ENCODE measurements at regions not wholly inside any gene's neighbourhood (a gene's known extent, or its start where the extent isn't known, plus 50 kb on each side); places are given as distances from the start of the nearest gene placed in this dataset.

DNA sequence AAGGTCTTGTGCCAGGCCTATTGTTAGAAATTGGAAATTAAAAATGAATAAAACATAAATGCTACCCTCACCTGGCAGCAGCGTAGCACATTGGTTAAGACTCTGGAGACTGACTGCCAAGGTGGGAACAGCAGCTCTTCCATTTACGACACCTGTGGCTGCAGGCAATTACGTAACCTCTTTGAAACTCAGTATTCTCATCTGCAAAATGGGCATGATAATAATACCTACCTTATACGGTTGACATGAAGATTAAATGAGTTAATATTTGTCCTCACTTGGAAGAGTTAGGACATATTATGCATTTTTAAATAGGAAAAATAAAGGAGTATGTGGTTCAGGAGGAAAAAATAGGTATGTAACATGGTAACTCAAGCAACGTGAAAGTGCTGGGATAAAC lies 279.3 kb upstream of the NCKAP5 start:
- Histone ChIP-seq H3K9me3 (replicated peaks; ENCODE audit: control insufficient read depth, low read depth, low read length) (no peaks in the 10 kb centered on the region), H3K27me3 (ENCODE audit: control insufficient read depth, insufficient read depth, low read length) (peaks cover 5% of the 10 kb centered on the region), H3K36me3 (ENCODE audit: control insufficient read depth, insufficient read depth, low read length) (no peaks in the 10 kb centered on the region), H3K27ac (ENCODE audit: low read length) (no peak overlapping the region), H3K4me3 (ENCODE audit: low read length) (no peak overlapping the region), H3K4me1 (ENCODE audit: control insufficient read depth, insufficient read depth, low read length) (peaks cover 6% of the 10 kb centered on the region)
- 92% methylated on average over 1 of the region's 5 CpGs for WGBS (ENCODE audit: insufficient coverage)
- DNase-seq: no peak

DNA sequence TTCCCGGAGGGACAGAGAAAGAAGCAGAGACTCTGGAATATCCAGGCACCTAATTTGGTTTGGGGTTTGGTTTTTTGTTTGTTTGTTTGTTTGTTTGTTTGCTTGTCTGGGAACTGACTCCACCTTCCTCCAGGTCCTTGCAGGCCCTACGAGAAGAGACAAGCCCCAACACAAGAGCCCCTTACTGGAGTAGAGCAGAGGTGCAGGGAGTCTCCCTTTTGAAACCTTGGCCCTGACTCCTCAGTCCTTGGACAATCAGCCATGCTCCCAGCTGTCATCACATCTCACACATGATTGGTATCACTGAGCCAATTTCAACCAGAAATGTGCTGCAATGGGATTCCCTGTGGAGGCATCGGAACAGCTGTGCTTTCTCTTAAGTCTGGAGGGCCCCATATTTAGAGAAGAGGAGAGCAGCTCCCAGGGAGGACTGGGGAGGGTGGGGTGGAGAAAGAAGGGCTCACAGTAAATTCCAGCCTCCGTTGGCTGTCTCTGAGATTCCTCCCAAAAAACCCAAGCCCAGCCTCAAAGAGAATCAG lies 279.9 kb upstream of the NCKAP5 start:
- H3K36me3 ChIP-seq (ENCODE audit: control insufficient read depth, insufficient read depth, low read length): no peaks in the 10 kb centered on the region
- no peak overlapping the region for H3K4me3 ChIP-seq (ENCODE audit: low read length)
- WGBS (ENCODE audit: insufficient coverage): 14% methylated on average over 1 of the region's 4 CpGs
- H3K9me3 ChIP-seq (replicated peaks; ENCODE audit: control insufficient read depth, low read depth, low read length): no peaks in the 10 kb centered on the region
- peaks cover 6% of the 10 kb centered on the region for H3K4me1 ChIP-seq (ENCODE audit: control insufficient read depth, insufficient read depth, low read length)
- H3K27ac ChIP-seq (ENCODE audit: low read length): no peak overlapping the region
- H3K27me3 ChIP-seq (ENCODE audit: control insufficient read depth, insufficient read depth, low read length): peaks cover 5% of the 10 kb centered on the region
- DNase-seq: peak; percentile 80

DNA sequence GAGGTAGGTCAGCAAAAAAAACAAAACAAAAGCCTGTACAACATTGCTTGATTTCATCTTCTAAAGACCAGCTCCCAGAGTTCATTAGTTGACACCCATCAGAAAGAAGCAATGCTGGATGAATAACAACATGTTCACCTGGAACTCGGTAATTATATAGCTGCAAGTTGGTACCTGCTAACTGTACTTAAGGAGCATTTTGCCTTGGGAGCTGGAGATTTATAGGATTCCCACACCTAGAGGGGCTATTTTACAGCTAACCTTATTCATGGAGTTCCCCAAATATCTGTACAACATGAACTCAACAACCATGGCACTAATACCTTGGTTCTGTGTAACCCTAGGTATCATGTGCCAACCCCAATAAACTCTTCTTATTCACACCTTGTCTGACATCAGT lies 281.1 kb upstream of the NCKAP5 start:
- no peak overlapping the region for H3K27ac ChIP-seq (ENCODE audit: low read length)
- peaks cover 5% of the 10 kb centered on the region for H3K27me3 ChIP-seq (ENCODE audit: control insufficient read depth, insufficient read depth, low read length)
- H3K9me3 ChIP-seq (replicated peaks; ENCODE audit: control insufficient read depth, low read depth, low read length): no peaks in the 10 kb centered on the region
- no peaks in the 10 kb centered on the region for H3K36me3 ChIP-seq (ENCODE audit: control insufficient read depth, insufficient read depth, low read length)
- no CpG with 5 or more reads among the region's 1 CpG for WGBS (ENCODE audit: insufficient coverage)
- H3K4me3 ChIP-seq (ENCODE audit: low read length): no peak overlapping the region
- peaks cover 6% of the 10 kb centered on the region for H3K4me1 ChIP-seq (ENCODE audit: control insufficient read depth, insufficient read depth, low read length)
- no peak for DNase-seq

DNA sequence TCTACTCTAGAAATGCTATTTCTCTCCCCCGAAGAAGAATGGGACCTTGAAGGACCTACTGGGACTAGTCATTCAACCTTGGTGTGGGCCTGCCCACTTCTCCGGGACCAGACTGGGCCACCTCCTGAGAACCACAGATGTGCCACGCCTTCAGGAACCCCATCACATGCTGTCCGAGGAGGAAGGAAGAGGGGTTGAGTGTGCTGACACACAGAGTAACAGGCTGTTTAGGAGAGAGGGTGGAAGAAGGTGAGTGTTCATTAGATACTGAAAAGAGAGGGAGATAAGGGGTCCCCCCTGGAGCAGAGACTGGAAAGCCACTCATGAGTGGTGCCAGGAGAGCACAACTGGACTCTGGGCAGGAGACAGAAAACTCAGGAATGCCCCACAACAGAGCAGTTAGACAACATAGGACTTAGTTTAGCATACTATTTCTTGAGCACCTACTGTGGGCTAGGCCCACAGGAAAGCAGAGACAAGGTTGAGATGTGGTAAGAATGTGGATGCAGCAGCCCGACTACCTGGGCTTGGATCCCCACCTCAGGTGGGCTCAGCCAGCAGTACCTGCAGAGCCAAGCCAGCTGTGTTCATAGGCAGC lies 286.4 kb upstream of the NCKAP5 start:
- no peaks in the 10 kb centered on the region for H3K9me3 ChIP-seq (replicated peaks; ENCODE audit: control insufficient read depth, low read depth, low read length)
- 100% methylated on average over 4 of the region's 5 CpGs for WGBS (ENCODE audit: insufficient coverage)
- no peaks in the 10 kb centered on the region for H3K36me3 ChIP-seq (ENCODE audit: control insufficient read depth, insufficient read depth, low read length)
- peaks cover 2% of the 10 kb centered on the region for H3K4me1 ChIP-seq (ENCODE audit: control insufficient read depth, insufficient read depth, low read length)
- DNase-seq: no peak
- H3K27ac ChIP-seq (ENCODE audit: low read length): no peak overlapping the region
- H3K4me3 ChIP-seq (ENCODE audit: low read length): no peak overlapping the region
- H3K27me3 ChIP-seq (ENCODE audit: control insufficient read depth, insufficient read depth, low read length): peaks cover 2% of the 10 kb centered on the region

DNA sequence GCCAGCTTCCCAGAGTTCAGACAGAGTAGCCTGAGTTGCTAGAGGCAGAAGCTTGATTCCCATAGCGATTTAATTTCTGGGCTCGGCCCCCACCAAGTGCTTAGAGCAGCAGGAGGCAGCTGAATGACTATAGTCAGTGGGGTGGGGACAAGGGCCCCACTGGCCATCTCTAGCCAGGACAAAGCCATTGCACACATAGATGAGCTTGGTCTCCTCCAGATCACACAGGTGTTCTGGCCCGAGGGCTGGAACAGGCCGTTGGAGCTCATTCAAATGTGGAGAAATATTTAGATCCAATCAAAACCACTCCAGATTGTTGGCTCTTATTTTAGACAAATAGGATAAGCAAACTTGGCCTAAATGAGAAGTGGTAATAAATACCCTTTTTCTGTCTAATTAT lies 287.3 kb upstream of the NCKAP5 start:
- no peaks in the 10 kb centered on the region for H3K9me3 ChIP-seq (replicated peaks; ENCODE audit: control insufficient read depth, low read depth, low read length)
- DNase-seq: peak; percentile 35
- H3K36me3 ChIP-seq (ENCODE audit: control insufficient read depth, insufficient read depth, low read length): no peaks in the 10 kb centered on the region
- peaks cover 2% of the 10 kb centered on the region for H3K4me1 ChIP-seq (ENCODE audit: control insufficient read depth, insufficient read depth, low read length)
- H3K4me3 ChIP-seq (ENCODE audit: low read length): no peak overlapping the region
- H3K27ac ChIP-seq (ENCODE audit: low read length): no peak overlapping the region
- H3K27me3 ChIP-seq (ENCODE audit: control insufficient read depth, insufficient read depth, low read length): no peaks in the 10 kb centered on the region
- WGBS (ENCODE audit: insufficient coverage): 20% methylated on average over 1 of the region's 4 CpGs

DNA sequence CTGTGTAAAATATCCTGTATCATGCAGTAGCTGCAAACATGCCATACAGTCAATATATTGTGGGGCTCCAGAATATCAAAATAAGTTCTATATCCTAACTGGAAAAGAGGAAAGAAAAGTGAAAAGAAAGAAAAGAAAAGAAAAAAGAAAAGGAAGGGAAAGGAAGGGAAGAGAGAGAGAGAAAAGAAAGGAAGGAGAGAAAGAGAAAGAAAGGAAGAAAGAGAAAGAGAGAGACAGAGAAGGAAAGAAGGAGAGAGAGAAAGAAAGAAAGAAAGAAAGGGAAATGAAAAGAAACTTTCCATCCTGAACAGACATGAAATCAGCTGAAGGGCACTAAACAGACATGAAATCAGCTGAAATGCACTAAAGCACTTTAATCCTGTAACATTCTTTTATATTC lies 288.4 kb upstream of the NCKAP5 start:
- H3K4me1 ChIP-seq (ENCODE audit: control insufficient read depth, insufficient read depth, low read length): peaks cover 2% of the 10 kb centered on the region
- no peak overlapping the region for H3K4me3 ChIP-seq (ENCODE audit: low read length)
- no peaks in the 10 kb centered on the region for H3K27me3 ChIP-seq (ENCODE audit: control insufficient read depth, insufficient read depth, low read length)
- no peaks in the 10 kb centered on the region for H3K36me3 ChIP-seq (ENCODE audit: control insufficient read depth, insufficient read depth, low read length)
- no peak for DNase-seq
- H3K27ac ChIP-seq (ENCODE audit: low read length): no peak overlapping the region
- H3K9me3 ChIP-seq (replicated peaks; ENCODE audit: control insufficient read depth, low read depth, low read length): no peaks in the 10 kb centered on the region

DNA sequence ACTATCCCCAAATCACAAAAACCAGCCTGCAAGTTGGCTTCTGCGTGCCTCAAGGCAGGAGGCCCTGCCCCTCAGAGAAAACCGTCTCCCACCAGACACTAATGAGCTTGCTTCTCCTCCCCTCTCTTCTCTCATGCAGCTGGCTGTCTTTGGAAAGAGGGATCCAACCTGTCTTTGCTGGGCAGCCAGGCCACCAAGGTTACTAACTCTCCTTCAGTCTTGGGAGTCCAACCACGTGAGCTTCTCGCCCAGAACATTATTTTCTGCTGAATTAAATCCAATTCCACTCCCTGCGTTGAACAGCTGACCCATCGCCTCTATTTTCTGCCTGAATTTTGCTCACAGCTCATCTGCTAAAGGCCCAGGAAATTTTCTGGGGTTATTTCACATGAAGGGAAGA lies 291.3 kb upstream of the NCKAP5 start:
- 33% methylated on average over 1 of the region's 6 CpGs for WGBS (ENCODE audit: insufficient coverage)
- H3K9me3 ChIP-seq (replicated peaks; ENCODE audit: control insufficient read depth, low read depth, low read length): no peaks in the 10 kb centered on the region

DNA sequence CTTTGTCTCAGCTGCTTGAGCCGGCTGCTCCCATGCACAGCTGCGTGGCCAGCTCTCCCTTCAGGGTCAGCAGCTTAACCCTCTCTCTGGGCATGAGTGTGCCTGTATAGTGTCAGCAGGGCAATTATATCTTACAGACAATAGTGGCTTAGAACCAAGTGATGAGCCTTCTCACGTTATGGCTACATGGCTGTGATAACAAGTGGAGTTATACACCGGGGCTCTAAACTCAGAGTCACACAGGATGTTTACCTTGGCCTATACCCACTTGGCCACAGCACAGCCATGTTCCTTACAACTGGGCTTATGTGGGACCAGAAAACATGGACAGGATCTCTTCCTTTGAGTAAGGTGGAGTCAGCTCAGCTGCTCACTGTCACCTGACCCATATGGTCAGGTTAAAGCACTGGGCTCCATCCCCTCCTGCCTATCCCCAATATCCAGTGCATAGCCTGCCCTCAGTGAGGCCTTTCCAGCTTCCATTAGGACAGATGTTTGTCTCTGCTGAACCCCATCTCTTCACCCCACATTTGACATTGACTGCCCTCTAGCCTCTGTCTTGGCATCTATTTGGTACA lies 294.2 kb upstream of the NCKAP5 start:
- Histone ChIP-seq H3K27ac (ENCODE audit: low read length) (no peak overlapping the region), H3K4me1 (ENCODE audit: control insufficient read depth, insufficient read depth, low read length) (no peaks in the 10 kb centered on the region)

More for the DNA sequence above, 291.3 kb upstream of the NCKAP5 start:
- Histone ChIP-seq H3K27ac (ENCODE audit: low read length) (no peak overlapping the region), H3K36me3 (ENCODE audit: control insufficient read depth, insufficient read depth, low read length) (no peaks in the 10 kb centered on the region), H3K27me3 (ENCODE audit: control insufficient read depth, insufficient read depth, low read length) (no peaks in the 10 kb centered on the region), H3K4me3 (ENCODE audit: low read length) (no peak overlapping the region), H3K4me1 (ENCODE audit: control insufficient read depth, insufficient read depth, low read length) (peaks cover 2% of the 10 kb centered on the region)
- DNase-seq: no peak

DNA sequence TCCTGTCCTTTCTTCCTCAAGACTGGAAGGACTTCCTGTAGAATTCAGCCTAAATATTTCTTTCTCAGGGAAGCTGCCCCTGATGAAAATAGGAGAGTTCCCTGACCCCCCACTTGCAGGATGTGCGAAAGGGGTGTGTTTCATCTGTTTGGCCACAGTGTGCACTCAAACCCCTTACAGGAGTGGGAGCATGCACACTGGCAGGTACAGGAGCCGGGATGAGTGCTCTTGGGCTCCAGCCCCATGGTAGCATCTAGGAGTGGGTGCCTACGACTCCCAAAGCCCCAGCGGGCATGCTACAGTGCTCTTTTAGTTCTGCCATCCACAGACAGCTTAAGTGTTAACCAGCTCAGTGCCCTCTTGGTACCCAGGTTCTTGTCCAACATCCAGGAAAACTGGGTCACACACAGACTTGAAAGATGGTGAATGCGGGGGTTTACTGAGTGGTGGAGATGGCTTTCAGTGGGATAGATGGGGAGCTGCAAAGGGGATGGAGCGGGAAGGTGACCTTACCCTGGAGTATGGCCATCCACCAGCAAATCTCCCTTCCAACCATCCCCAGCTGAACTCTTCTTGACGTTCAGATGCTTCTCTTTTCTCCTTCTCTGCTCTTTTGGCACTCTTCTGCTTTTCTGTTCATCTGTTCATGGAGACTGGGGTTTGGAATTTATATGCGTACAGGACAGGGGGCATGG lies 295.0 kb upstream of the NCKAP5 start:
- no peak overlapping the region for H3K4me3 ChIP-seq (ENCODE audit: low read length)
- 82% methylated on average over 5 of the region's 8 CpGs for WGBS (ENCODE audit: insufficient coverage)
- no peaks in the 10 kb centered on the region for H3K9me3 ChIP-seq (replicated peaks; ENCODE audit: control insufficient read depth, low read depth, low read length)
- no peaks in the 10 kb centered on the region for H3K27me3 ChIP-seq (ENCODE audit: control insufficient read depth, insufficient read depth, low read length)
- no peaks in the 10 kb centered on the region for H3K4me1 ChIP-seq (ENCODE audit: control insufficient read depth, insufficient read depth, low read length)
- no peak for DNase-seq
- no peak overlapping the region for H3K27ac ChIP-seq (ENCODE audit: low read length)
- no peaks in the 10 kb centered on the region for H3K36me3 ChIP-seq (ENCODE audit: control insufficient read depth, insufficient read depth, low read length)

More for the DNA sequence above, 294.2 kb upstream of the NCKAP5 start:
- DNase-seq: no peak
- Histone ChIP-seq H3K9me3 (replicated peaks; ENCODE audit: control insufficient read depth, low read depth, low read length) (no peaks in the 10 kb centered on the region), H3K36me3 (ENCODE audit: control insufficient read depth, insufficient read depth, low read length) (no peaks in the 10 kb centered on the region), H3K4me3 (ENCODE audit: low read length) (no peak overlapping the region), H3K27me3 (ENCODE audit: control insufficient read depth, insufficient read depth, low read length) (no peaks in the 10 kb centered on the region)
- WGBS (ENCODE audit: insufficient coverage): 67% methylated on average over 2 of the region's 4 CpGs

DNA sequence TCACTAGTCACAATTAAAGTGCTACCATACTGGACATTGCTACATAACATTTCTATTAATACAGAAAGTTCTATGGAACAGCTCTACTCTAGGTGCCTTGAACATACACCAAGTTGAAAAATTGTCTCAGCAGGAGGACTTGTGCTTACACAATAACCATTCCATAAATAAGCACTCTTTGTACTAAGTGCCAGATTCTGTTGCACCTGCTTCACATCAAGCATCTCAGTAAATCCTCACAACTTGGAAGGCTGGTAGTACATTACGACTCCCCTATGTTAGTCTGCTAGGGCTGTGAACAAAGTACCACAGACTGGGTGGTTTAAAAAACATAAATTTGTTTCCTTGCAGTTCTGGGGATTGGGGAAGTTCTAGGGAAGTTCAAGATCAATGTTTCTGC lies 296.9 kb upstream of the NCKAP5 start:
- WGBS (ENCODE audit: insufficient coverage): no CpG with 5 or more reads among the region's 1 CpG
- Histone ChIP-seq H3K27me3 (ENCODE audit: control insufficient read depth, insufficient read depth, low read length) (no peaks in the 10 kb centered on the region), H3K27ac (ENCODE audit: low read length) (no peak overlapping the region), H3K9me3 (replicated peaks; ENCODE audit: control insufficient read depth, low read depth, low read length) (no peaks in the 10 kb centered on the region), H3K4me1 (ENCODE audit: control insufficient read depth, insufficient read depth, low read length) (no peaks in the 10 kb centered on the region), H3K4me3 (ENCODE audit: low read length) (no peak overlapping the region), H3K36me3 (ENCODE audit: control insufficient read depth, insufficient read depth, low read length) (no peaks in the 10 kb centered on the region)
- no peak for DNase-seq

Data from muscle of leg (tissue), 3 donors.